ENCODE measurements at regions not wholly inside any gene's neighbourhood (a gene's known extent, or its start where the extent isn't known, plus 50 kb on each side); places are given as distances from the start of the nearest gene placed in this dataset.
"Not testable (repeated sequence)": the region's sequence is repeated elsewhere in the genome, so short reads cannot be mapped to it uniquely, and the experiment has no call there.

DNA sequence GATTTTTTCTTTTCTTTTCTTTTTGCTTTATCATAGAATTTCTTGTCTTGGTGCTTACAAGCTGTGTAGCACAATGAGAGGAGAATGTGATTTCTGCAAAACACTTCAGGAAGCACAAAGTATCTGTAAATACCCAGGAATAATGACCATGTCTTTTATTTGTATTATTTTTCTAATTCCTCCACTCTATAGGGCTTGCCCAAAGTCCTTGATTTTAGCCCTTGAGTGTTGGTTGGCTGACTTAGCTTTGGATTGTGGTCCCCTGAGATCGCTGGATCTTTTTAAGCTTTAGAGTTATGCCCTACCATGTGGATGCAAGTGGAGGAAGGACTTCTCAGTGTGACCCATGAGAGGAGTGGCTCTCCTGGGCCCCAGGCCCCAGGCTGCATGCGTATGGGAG lies 52.2 kb downstream of the HOXC4 start:
- 50 to 84% (median 80%) methylated on average over 1 to 2 of the region's 2 CpGs for WGBS, 5 donors
- H3K9me3 ChIP-seq; DNase-seq; H3K27ac ChIP-seq; H3K4me3 ChIP-seq; H3K36me3 ChIP-seq; intact Hi-C loops (cut with DNase I; ENCODE audit: low total_unique reads): not testable (repeated sequence)
- Histone ChIP-seq H3K27me3 (peaks cover 0 to 37% (median 9%) of the 10 kb centered on the region in 3 donors), H3K4me1 (peaks cover 0 to 10% (median 4%) of the 10 kb centered on the region in 4 donors)

GRCh38 chr12:54106252-54106651 lies 52.6 kb downstream of the HOXC4 start:
- peaks cover 0 to 37% (median 9%) of the 10 kb centered on the region in 3 donors for H3K27me3 ChIP-seq
- H3K4me1 ChIP-seq; H3K27ac ChIP-seq; H3K36me3 ChIP-seq; intact Hi-C loops (cut with DNase I; ENCODE audit: low total_unique reads); H3K4me3 ChIP-seq; H3K9me3 ChIP-seq: not testable (repeated sequence)
- WGBS, 5 donors = 11 to 37% (median 26%) methylated on average over 29 of the region's 29 CpGs
- peak in 1 of 2 donors; percentile 49 for DNase-seq

DNA sequence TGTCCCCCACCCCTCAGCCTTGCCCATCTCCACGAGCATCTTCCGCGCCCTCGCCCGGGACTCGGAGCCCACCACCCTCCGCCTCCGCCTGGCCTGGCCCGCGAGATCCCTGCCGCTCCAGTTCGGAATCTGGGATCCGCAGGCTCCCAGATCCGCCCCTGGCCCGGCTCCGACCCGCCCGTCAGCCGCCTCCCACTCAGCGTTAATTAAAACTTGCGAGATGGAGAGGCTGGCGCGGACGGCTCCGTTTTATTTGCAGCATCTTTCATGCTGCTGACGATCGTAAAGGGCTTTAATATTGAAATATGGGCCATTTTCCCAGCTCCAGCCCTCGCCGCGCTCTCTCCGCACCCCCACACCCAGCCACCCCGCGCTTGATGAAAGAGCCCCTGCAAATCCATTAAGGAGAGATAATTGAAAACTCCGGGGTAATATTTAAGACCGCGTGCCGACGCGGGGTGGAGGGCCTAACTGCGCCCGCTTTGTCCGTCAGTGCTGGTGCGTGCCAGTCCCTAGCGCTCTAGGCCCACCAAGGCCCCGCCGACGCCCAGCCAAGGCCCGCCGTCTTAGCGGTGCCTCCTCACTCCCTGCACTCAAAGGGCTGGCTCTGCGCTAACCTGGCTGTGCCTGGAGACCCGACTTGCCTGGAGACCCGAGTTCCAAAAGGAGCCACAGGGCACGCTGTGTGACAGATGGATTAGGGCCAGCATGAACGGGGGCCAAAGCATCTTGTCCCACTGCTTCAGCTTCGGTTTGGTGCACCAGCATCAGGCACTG lies 53.4 kb downstream of the HOXC4 start:
- H3K4me3 ChIP-seq; H3K4me1 ChIP-seq; intact Hi-C loops (cut with DNase I; ENCODE audit: low total_unique reads); H3K27ac ChIP-seq; H3K9me3 ChIP-seq; H3K36me3 ChIP-seq; DNase-seq: not testable (repeated sequence)
- peaks cover 0 to 37% (median 9%) of the 10 kb centered on the region in 3 donors for H3K27me3 ChIP-seq
- 48 to 71% (median 52%) methylated on average over 55 to 56 of the region's 56 CpGs for WGBS, 5 donors

DNA sequence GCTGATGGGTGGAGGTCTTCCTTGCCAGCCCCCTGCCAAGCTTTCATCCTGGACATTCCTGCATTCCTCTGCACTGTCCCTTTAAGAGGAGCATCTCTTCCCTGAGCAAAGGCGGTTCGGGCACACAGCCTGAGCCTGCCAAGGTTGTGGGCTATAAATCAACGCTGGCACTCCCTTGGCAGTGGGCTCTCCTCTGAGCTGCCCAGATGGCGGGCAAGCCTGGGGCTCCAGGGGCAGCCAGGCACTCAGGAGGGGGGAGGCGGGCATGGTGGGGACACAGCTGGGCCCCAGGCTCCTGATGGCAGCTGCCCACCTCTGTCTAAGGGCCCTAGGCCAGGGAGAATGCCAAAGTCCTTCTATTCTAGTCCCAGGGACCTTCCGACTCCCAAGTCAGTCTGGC lies 58.7 kb downstream of the HOXC4 start:
- H3K9me3 ChIP-seq; H3K4me1 ChIP-seq; intact Hi-C loops (cut with DNase I; ENCODE audit: low total_unique reads); H3K27ac ChIP-seq; H3K4me3 ChIP-seq; H3K36me3 ChIP-seq: not testable (repeated sequence)
- peak in 1 of 2 donors; percentile 64 for DNase-seq
- WGBS, 5 donors = 38 to 57% (median 47%) methylated on average over 3 to 6 of the region's 6 CpGs
- peaks cover 0 to 16% (median 0%) of the 10 kb centered on the region in 3 donors for H3K27me3 ChIP-seq

DNA sequence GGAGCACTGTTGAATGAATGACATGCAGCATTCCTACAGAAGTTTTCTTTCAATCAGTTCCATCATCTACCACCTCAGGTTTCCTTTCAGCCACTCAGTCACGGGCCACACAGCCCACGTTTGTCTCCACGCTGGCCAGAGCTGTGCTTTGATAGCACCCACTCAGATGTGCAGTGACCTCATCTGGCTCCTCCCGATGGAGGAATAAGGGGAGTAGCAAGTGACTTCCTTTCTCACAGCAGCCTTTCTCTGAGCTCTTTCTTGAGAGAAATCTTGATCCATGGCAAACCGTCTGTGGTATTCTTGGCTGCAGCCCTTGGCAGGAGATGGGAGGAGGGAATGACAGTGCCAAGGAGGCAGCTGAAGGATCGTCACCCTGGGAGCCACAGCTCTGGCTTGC lies 62.4 kb downstream of the HOXC4 start:
- intact Hi-C loops (cut with DNase I; ENCODE audit: low total_unique reads); H3K27me3 ChIP-seq; H3K4me1 ChIP-seq; H3K4me3 ChIP-seq; H3K9me3 ChIP-seq; H3K36me3 ChIP-seq: not testable (repeated sequence)
- peak in 1 of 2 donors; percentile 66 for DNase-seq
- WGBS, 5 donors = 10 to 18% (median 14%) methylated on average over 6 of the region's 6 CpGs
- peak overlapping the region in 2 of 5 donors; percentile 7 to 49 for H3K27ac ChIP-seq

GRCh38 chr12:54117392-54117791 lies 63.8 kb downstream of the HOXC4 start:
- H3K4me1 ChIP-seq; H3K4me3 ChIP-seq; H3K36me3 ChIP-seq; H3K9me3 ChIP-seq; intact Hi-C loops (cut with DNase I; ENCODE audit: low total_unique reads); H3K27me3 ChIP-seq; DNase-seq: not testable (repeated sequence)
- 68 to 72% (median 69%) methylated on average over 4 of the region's 4 CpGs for WGBS, 5 donors
- H3K27ac ChIP-seq = peak overlapping the region in 1 of 5 donors; percentile 49

- H3K36me3 ChIP-seq; intact Hi-C loops (cut with DNase I; ENCODE audit: low total_unique reads); H3K4me3 ChIP-seq; DNase-seq; H3K4me1 ChIP-seq; H3K9me3 ChIP-seq; H3K27ac ChIP-seq: not testable (repeated sequence)
- WGBS, 5 donors = 85 to 100% (median 98%) methylated on average over 1 of the region's 1 CpG
- peaks cover 0 to 12% (median 0%) of the 10 kb centered on the region in 3 donors for H3K27me3 ChIP-seq
Observed at GRCh38 chr12:54119082-54119481, 65.4 kb downstream of the HOXC4 start.

GRCh38 chr12:54123981-54124380 lies 64.8 kb downstream of the SMUG1 start:
- H3K9me3 ChIP-seq; DNase-seq; H3K4me3 ChIP-seq; intact Hi-C loops (cut with DNase I; ENCODE audit: low total_unique reads); H3K36me3 ChIP-seq: not testable (repeated sequence)
- WGBS, 5 donors = 61 to 74% (median 67%) methylated on average over 7 of the region's 7 CpGs
- Histone ChIP-seq H3K27ac (peak overlapping the region in 2 of 5 donors; percentile 42 to 48), H3K27me3 (peaks cover 0 to 46% (median 0%) of the 10 kb centered on the region in 3 donors), H3K4me1 (peaks cover 2 to 28% (median 23%) of the 10 kb centered on the region in 4 donors)

- Histone ChIP-seq H3K4me1 (peaks cover 19 to 43% (median 40%) of the 10 kb centered on the region in 4 donors), H3K4me3 (peak overlapping the region; percentile 62 to 79 (median 72)), H3K27ac (peak overlapping the region; percentile 87 to 96 (median 93)), H3K27me3 (peaks cover 0 to 46% (median 0%) of the 10 kb centered on the region in 3 donors)
- DNase-seq; H3K36me3 ChIP-seq; H3K9me3 ChIP-seq; intact Hi-C loops (cut with DNase I; ENCODE audit: low total_unique reads): not testable (repeated sequence)
- 7 to 19% (median 11%) methylated on average over 8 to 10 of the region's 12 CpGs for WGBS, 5 donors
Observed at GRCh38 chr12:54125708-54126028, 63.1 kb downstream of the SMUG1 start.
